Psoas muscle (tissue), 7 donors: ENCODE measurements at regions not wholly inside any gene's neighbourhood (a gene's known extent, or its start where the extent isn't known, plus 50 kb on each side); places are given as distances from the start of the nearest gene placed in this dataset.

ENCODE experiments used
- ATAC-seq, 4 donors: fragments of 200-7000 bp; cut with Tn5 transposase; one replicate each; pipeline ENCODE4 v1.9.1; 2020; ENCODE audit warnings: moderate library complexity in 3 of 4, mild to moderate bottlenecking in 2 of 4
- DNase-seq, 2 donors: peaks; one replicate each; pipeline ENCODE4 v3.0.0-alpha.2; 2020
- H3K27ac ChIP-seq: fragments of 200-600 bp; one replicate; pipeline ENCODE4 v1.8.0; 2022
- H3K27me3 ChIP-seq, 3 donors: fragments of 200-600 bp in 1 of 3; one replicate each; pipeline versions ENCODE4 v1.6.1 to v1.8.0; 2013 to 2022; ENCODE audit warnings: low read length in 2 of 3, mild to moderate bottlenecking in 2 of 3, moderate library complexity in 1 of 3; ENCODE audit not compliant: insufficient read depth in 3 of 3
- H3K36me3 ChIP-seq, 2 donors: fragments of 200-600 bp in 1 of 2; one replicate each; pipeline versions ENCODE4 v1.6.1 to v1.8.0; 2013 to 2022; ENCODE audit warnings: low read depth in 1 of 2, mild to moderate bottlenecking in 1 of 2, moderate library complexity in 1 of 2; ENCODE audit not compliant: insufficient read depth in 1 of 2
- H3K4me1 ChIP-seq: fragments of 200-600 bp; one replicate; pipeline ENCODE4 v1.8.0; 2022
- H3K4me3 ChIP-seq: fragments of 200-600 bp; one replicate; pipeline ENCODE4 v1.8.0; 2022; ENCODE audit warnings: mild to moderate bottlenecking
- H3K9me3 ChIP-seq: fragments of 200-600 bp; one replicate; pipeline ENCODE4 v1.8.0; 2022
- WGBS, 3 donors: extraction: QIAGEN DNeasy Blood & Tissue Kit; methylation state at CpG; one replicate each; pipeline versions ENCODE4 v1.1.6 to v1.1.7; 2013; 5-methylcytosine and 5-hydroxymethylcytosine counted together
- intact Hi-C, 2 donors: fragments of 100-400 bp; cut with DNase I; formaldehyde crosslinking; loops; one replicate each; pipeline versions ENCODE4 v1.11.0 to v1.14.2; 2022
- TF ChIP-seq, protein P1 (sequence below): fragments of 200-600 bp; IDR thresholded peaks from one replicate; pipeline ENCODE4 v1.8.0; 2022; ENCODE audit warnings: antibody characterized with exemption
- donor health status: healthy with polysubstance abuse.
- donor health status: DM: no; HTN: no; CAD: no; lungs with moderate emphysema.
- donor health status: Bipolar disorder and iron deficiency.
- donor health status: healthy.
- donor health status: DM: yes; HTN: yes; CAD: no.
- donor health status: DM: no; HTN: no; CAD: no.
- donor health status: DM: yes; HTN: yes; CAD: no.

DNA sequence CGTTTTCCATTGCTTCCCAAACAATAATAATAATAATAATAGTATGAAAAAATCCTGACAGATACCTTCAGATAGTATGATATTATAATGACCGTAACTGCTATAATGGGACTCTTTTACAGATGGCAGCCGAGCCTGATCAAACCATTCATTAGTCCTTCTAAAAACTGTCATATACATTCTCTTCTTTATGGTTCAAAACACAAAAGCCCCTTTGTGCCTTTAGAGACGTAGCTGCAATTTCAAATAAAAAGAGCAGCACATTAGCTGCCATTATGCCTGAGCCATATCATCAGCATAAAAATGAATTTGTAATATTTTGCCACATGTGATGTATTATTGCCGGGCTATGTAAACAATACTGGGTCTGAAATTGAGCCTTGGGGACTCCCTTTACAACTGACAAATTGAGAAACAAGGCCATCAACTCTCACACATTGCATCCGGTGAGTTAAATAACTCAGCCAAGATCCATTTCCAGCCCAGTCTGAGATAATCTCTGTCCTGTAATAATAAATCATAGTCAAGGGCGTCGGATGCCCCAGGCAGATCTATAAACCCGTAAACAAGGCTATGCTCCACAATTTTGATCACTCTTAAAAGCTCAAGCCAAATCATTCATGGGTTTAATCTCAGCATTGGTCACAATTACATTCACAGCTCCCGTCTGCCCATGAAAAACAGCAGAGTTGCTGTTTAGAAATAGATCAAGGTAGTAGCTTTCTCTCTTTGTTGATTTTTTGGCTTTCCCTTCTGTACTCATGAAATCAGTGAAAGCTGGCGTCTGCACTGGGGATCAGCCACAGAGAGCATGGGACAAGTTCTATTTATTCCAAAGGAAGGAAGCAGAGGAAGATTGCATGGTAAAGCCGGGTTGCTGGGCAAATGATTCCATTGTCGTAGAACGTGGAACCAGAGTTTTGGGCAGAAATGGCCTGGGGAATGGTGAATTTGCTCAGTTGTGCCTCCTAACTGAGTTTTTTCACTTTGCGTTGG lies 150.1 kb upstream of the BMPER start:
- DNase-seq (no peak), ATAC-seq (peak in 2 of 4 donors; percentile 13 to 24)
- TF ChIP-seq, protein P1, sequence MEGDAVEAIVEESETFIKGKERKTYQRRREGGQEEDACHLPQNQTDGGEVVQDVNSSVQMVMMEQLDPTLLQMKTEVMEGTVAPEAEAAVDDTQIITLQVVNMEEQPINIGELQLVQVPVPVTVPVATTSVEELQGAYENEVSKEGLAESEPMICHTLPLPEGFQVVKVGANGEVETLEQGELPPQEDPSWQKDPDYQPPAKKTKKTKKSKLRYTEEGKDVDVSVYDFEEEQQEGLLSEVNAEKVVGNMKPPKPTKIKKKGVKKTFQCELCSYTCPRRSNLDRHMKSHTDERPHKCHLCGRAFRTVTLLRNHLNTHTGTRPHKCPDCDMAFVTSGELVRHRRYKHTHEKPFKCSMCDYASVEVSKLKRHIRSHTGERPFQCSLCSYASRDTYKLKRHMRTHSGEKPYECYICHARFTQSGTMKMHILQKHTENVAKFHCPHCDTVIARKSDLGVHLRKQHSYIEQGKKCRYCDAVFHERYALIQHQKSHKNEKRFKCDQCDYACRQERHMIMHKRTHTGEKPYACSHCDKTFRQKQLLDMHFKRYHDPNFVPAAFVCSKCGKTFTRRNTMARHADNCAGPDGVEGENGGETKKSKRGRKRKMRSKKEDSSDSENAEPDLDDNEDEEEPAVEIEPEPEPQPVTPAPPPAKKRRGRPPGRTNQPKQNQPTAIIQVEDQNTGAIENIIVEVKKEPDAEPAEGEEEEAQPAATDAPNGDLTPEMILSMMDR, result no peak
- Histone ChIP-seq H3K27me3 (no peaks in the 10 kb centered on the region), H3K27ac (peak overlapping the region; percentile 32), H3K4me3 (no peak overlapping the region), H3K9me3 (no peaks in the 10 kb centered on the region), H3K36me3 (no peaks in the 10 kb centered on the region), H3K4me1 (peaks cover 11% of the 10 kb centered on the region)
- WGBS, 3 donors, result 36 to 37% (median 37%) methylated on average over 15 of the region's 15 CpGs
- intact Hi-C loops, result no loop called here

DNA sequence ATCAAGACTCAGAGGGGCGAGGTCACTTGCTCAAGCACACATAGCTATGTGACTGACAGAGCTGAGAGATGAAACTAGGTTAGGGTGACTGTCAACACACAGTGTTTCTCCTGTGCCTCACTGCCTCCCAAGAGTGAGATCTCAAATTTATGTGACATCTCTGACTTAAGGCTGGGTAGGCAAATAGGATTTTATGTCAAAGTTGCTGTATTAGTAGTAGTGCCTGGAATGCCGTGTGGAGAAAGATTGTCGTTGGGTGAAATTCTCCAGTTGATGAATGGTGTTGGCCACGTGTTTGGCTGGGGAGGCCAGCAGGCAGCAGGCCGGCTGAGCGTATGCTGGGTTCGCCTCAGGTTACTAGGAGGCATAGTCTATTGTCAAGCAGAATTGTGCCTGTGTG lies 148.3 kb upstream of the BMPER start:
- Histone ChIP-seq H3K36me3 (no peaks in the 10 kb centered on the region), H3K27me3 (no peaks in the 10 kb centered on the region), H3K9me3 (no peaks in the 10 kb centered on the region), H3K4me1 (peaks cover 11% of the 10 kb centered on the region), H3K4me3 (no peak overlapping the region), H3K27ac (no peak overlapping the region)
- intact Hi-C loops, result loop anchor here in 1 of 2 donors (2.0 kb wide), 2 partner anchors 138 to 176 kb away; no protein-coding TSS in a partner anchor
- 37 to 50% (median 39%) methylated on average over 7 of the region's 7 CpGs for WGBS, 3 donors
- TF ChIP-seq, protein P1, result no peak
- DNase-seq (peak in 1 of 2 donors; percentile 35), ATAC-seq (peak; percentile 67 to 91 (median 80))

DNA sequence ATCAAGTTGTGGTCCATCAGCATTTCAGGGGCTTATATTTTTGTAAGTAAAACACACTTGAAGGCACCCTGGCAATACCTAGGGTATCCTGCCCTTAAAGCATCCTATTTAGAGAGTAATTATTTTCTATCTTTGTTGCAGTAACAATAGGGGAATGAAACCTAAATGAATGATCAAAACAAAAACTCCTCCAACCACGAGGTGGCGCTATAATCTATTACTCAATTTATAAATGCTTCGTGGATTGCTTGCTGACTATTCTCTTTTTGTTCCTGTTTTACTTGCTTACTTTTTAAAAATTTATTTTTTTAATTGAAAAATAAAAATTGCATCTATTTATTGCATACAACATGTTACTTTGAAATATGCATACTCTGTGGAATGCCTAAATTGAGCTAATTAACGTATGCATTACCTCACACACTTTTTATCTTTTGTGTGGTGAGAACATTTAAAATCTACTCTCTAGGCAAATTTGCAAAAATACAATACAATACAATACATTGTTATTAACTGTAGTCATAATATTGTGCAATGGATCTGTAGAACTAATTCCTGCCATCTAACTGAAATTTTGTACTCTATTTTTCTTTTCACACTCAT lies 147.7 kb upstream of the BMPER start:
- intact Hi-C loops, result loop anchor here (2.0 kb wide), 2 partner anchors 137 to 175 kb away; no protein-coding TSS in a partner anchor
- TF ChIP-seq, protein P1, result peak; percentile 74
- DNase-seq (no peak), ATAC-seq (peak in 2 of 4 donors; percentile 39 to 60)
- Histone ChIP-seq H3K9me3 (no peaks in the 10 kb centered on the region), H3K27ac (no peak overlapping the region), H3K36me3 (no peaks in the 10 kb centered on the region), H3K27me3 (no peaks in the 10 kb centered on the region), H3K4me1 (peaks cover 15% of the 10 kb centered on the region), H3K4me3 (no peak overlapping the region)
- WGBS, 3 donors, result 32 to 37% (median 34%) methylated on average over 4 of the region's 4 CpGs

DNA sequence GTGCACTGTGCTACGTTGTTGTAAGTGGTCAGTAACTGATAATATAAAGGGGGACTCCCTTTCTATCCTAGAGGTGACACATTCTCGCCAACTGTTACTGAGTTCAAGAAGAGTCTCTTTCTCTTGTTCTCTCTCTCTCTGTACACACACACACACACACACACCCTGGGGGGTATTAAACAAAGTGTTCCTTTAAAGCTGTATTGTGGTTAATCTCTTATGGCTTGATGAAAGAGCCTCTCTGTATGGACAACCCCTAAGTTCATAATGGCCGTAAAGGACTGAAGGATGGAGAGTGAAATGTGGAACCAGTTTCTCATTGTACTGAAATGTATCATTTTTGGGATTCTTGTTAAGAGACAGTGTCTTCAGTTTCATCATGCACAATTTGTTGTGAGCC lies 145.2 kb upstream of the BMPER start:
- no peak overlapping the region for H3K27ac ChIP-seq
- ATAC-seq, result no peak
- 96 to 97% (median 96%) methylated on average over 3 of the region's 3 CpGs for WGBS, 3 donors
- DNase-seq, result no peak
- TF ChIP-seq, protein P1, result no peak
- no peaks in the 10 kb centered on the region for H3K27me3 ChIP-seq
- no peaks in the 10 kb centered on the region for H3K36me3 ChIP-seq
- no peak overlapping the region for H3K4me3 ChIP-seq
- peaks cover 15% of the 10 kb centered on the region for H3K4me1 ChIP-seq
- H3K9me3 ChIP-seq, result no peaks in the 10 kb centered on the region
- intact Hi-C loops, result loop anchor here in 1 of 2 donors (5.0 kb wide), 1 partner anchor 47 kb away; no protein-coding TSS in a partner anchor
